GM12878 (cell line): ENCODE measurements at regions not wholly inside any gene's neighbourhood (a gene's known extent, or its start where the extent isn't known, plus 50 kb on each side); places are given as distances from the start of the nearest gene placed in this dataset.

Source experiments
- ATF7 ChIP-seq: fragments of 450-650 bp; IDR thresholded peaks from 2 replicates; pipeline ENCODE4 v1.6.1; 2016; ENCODE audit warnings: low read depth, mild to moderate bottlenecking
- POLR2A ChIP-seq: IDR thresholded peaks from 2 replicates; pipeline ENCODE4 v1.6.1; 2011; ENCODE audit warnings: low read depth, mild to moderate bottlenecking, low read length
- POLR2AphosphoS5 ChIP-seq: IDR thresholded peaks from 2 replicates; pipeline ENCODE4 v1.6.1; 2011; ENCODE audit warnings: mild to moderate bottlenecking, low read length, inconsistent platforms
- RFX5 ChIP-seq: IDR thresholded peaks from 2 replicates; pipeline ENCODE4 v1.6.1; 2011; ENCODE audit warnings: low read depth, low read length, improper control_type of control experiment
- STAT3 ChIP-seq: IDR thresholded peaks from 2 replicates; pipeline ENCODE4 v1.6.1; 2011; ENCODE audit warnings: low read depth, low read length, improper control_type of control experiment
- ZBED1 ChIP-seq: IDR thresholded peaks from 2 replicates; pipeline ENCODE4 v1.6.1; 2016; ENCODE audit warnings: borderline replicate concordance
- TF ChIP-seq, protein P1 (sequence below): fragments of 150-350 bp; IDR thresholded peaks from 2 replicates; pipeline ENCODE4 v1.6.1; 2016; ENCODE audit warnings: low read depth, low read length
- TF ChIP-seq, protein P2 (sequence below): IDR thresholded peaks from 2 replicates; pipeline ENCODE4 v1.6.1; 2012; ENCODE audit warnings: low read length, inconsistent platforms

- TF ChIP-seq POLR2A (no peak), ZBED1 (no peak), RFX5 (no peak), POLR2AphosphoS5 (no peak), STAT3 (no peak), ATF7 (no peak)
- TF ChIP-seq, protein P1, sequence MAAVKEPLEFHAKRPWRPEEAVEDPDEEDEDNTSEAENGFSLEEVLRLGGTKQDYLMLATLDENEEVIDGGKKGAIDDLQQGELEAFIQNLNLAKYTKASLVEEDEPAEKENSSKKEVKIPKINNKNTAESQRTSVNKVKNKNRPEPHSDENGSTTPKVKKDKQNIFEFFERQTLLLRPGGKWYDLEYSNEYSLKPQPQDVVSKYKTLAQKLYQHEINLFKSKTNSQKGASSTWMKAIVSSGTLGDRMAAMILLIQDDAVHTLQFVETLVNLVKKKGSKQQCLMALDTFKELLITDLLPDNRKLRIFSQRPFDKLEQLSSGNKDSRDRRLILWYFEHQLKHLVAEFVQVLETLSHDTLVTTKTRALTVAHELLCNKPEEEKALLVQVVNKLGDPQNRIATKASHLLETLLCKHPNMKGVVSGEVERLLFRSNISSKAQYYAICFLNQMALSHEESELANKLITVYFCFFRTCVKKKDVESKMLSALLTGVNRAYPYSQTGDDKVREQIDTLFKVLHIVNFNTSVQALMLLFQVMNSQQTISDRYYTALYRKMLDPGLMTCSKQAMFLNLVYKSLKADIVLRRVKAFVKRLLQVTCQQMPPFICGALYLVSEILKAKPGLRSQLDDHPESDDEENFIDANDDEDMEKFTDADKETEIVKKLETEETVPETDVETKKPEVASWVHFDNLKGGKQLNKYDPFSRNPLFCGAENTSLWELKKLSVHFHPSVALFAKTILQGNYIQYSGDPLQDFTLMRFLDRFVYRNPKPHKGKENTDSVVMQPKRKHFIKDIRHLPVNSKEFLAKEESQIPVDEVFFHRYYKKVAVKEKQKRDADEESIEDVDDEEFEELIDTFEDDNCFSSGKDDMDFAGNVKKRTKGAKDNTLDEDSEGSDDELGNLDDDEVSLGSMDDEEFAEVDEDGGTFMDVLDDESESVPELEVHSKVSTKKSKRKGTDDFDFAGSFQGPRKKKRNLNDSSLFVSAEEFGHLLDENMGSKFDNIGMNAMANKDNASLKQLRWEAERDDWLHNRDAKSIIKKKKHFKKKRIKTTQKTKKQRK: no peak
- TF ChIP-seq, protein P2, sequence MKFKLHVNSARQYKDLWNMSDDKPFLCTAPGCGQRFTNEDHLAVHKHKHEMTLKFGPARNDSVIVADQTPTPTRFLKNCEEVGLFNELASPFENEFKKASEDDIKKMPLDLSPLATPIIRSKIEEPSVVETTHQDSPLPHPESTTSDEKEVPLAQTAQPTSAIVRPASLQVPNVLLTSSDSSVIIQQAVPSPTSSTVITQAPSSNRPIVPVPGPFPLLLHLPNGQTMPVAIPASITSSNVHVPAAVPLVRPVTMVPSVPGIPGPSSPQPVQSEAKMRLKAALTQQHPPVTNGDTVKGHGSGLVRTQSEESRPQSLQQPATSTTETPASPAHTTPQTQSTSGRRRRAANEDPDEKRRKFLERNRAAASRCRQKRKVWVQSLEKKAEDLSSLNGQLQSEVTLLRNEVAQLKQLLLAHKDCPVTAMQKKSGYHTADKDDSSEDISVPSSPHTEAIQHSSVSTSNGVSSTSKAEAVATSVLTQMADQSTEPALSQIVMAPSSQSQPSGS: no peak
These were observed 83.7 kb upstream of the SLC6A11 start for GRCh38 chr3:10732292-10732691.
